GM18520 (cell line): ENCODE measurements at regions not wholly inside any gene's neighbourhood (a gene's known extent, or its start where the extent isn't known, plus 50 kb on each side); places are given as distances from the start of the nearest gene placed in this dataset.
"Not testable (repeated sequence)": the region's sequence is repeated elsewhere in the genome, so short reads cannot be mapped to it uniquely, and the experiment has no call there.

Experiments used
- ATAC-seq: cut with Tn5 transposase; IDR thresholded peaks from one replicate; pipeline ENCODE4 v1.9.1; 2021; ENCODE audit not compliant: unreplicated experiment

DNA sequence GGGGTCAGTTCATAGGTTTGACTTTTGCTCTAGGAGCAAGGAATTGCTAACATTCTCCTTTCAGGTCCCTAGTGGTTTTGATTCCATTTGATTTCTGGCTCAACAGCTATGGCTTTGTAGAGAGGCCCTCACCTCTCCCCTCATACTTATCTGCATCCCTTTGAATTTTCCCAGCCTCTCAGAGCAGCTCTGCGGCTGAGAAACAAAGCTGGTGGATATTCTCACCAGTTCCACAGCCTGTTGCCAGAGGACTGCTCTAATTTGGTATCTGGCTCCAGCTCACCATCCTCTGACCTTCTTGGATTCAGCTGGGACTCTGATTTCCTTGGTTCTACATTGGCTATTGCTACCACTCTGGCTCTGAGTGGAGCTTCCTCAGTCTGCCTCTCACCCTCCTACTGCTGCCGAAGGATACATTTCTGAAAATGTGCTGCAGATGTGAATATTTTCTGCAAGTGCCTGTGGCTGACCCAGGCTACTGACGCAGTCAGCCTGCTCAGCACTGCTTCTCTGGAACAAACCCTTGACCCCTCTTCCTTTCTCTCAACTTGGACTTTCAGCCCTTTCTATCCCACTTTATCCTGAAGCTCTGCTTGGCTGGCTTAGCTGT lies 110.9 kb upstream of the ENPEP start:
- ATAC-seq = no peak

DNA sequence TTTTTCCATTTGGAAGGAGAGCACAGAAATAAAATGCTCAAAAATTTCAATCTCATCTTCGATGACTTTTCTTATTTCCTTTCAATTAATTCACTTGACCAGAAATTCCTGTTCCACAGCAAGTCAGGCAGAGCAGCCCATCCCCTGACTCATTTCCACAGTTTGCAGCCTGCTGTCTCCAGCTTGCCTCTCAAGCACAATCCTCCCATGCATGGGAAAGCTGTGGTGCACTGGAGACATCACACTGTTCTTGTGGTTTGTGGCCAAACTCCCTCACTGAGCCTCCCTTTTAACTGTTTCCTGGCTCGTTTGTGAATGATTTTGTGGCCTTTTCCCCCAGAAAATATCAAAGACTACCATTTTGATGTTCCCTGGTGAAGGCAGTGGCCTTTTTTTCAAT lies 114.0 kb upstream of the ENPEP start:
- no peak for ATAC-seq

DNA sequence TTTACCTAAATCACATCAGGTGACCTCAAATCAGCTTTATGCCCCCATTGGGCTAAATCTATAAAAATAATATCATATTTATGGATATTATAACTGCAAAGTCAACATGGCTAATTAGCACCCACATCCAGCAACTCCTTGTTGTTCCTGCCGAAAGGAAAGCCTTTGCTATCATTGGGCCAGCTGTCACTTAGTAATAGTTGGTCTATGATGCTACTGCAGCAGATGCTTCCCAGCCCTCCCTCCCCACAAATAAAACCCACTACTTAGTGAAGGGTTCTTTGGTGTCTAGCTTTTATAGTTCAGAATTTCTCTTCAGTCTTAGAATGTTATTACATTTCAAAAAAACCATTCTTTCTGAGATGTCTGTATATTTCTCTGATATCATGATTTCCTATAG lies 116.9 kb upstream of the ENPEP start:
- ATAC-seq = no peak

DNA sequence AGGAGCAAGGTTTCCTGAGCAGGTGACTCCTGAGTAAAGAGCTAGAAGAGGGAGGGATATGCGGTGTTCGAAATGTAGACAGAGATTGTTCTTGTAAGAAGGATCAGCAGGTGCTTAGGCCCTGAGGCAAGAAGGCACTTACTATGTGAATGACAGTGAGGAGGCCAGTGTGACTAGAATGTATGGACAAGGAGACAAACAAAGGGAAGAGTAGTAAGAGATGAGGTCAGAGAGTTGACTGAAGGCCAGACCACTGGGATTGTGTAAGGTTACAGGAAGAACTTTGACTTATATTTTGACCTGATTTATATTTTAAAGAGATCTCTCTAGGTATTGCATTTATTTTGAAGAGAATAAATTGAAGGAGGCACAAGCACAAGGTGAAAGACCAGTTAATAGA lies 118.4 kb upstream of the ENPEP start:
- ATAC-seq = no peak

DNA sequence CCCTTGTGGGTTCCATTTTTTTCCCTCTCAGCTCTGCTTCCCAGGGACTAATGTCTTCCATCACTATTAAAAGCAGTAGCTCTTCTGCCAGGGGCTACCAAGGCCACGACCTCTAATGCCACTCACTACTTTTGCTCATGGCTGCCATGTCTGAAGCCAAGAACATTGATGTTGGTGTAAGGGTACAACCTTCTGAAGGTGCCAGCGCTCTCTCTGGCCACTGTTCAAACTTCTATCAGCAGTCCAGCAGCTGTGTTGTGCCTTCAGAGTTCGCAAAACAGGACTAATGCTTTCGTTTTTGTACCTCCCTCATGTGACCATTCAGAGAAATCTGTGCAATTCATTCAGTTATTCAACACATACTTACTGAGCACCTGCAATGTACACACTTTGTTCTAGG lies 121.5 kb upstream of the ENPEP start:
- ATAC-seq = no peak

DNA sequence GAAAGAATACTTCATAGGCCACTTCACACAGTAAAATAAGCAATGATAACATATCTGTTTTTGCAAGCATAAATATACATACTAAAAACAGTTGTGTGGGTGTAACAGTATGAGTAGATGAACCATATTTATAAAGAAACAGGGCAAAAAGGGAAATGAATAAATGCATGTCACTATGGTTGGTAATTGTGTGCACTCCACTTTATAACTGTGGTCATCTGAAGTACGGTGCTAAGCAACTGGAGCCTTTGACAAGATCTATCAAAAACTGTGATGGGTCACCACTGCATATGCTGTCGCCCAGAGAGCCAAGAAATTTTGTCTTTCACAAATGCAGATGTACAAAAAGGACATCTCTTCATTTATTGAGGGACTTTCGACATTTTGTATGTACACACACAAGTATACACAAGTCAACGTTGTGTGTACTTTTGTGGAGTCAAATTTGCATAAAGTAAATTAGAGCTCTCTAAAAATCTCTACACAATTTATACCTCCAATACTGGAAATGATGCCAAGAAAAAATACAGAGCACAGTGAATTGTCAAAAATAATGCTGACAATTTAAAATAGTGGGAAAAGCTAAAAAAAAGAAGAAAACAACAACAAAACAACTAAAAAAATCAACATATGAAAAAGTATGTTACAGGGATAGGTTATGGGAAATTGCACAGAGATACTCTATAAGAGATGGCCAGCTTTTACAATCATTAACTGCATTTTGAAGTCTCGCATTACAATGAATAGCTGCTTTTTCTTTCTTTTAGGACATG lies 123.1 kb upstream of the ENPEP start:
- ATAC-seq = no peak

DNA sequence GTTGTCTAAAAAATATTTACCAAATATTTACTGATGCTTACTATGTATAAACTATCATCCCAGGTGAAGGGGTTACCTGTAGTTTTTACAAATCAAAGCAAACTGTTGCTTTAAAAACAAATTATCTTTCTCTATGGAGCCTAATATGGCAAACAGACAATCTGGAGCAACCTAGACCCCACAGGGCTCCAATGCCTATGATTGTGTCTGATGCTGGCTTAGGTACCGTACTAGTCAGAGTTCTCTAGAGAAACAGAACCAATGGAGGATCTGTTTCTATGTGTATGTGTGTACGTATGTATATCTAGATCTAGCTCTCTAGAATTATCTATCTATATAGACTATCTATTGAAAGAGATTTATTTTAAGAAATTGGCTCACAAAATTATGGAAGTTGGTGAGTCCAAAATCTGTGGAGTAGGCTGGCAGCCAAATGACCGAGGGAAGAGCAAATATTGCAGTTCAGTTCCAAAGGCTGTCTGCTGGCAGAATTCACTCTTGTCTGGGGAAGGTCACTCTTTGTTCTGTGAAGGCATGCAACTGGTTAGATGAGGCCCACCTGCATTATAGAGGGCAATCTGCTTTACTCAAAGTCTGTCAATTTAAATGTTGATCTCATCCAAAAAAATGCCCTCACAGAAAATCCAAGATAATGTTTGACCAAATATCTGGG lies 127.1 kb upstream of the ENPEP start:
- no peak for ATAC-seq

DNA sequence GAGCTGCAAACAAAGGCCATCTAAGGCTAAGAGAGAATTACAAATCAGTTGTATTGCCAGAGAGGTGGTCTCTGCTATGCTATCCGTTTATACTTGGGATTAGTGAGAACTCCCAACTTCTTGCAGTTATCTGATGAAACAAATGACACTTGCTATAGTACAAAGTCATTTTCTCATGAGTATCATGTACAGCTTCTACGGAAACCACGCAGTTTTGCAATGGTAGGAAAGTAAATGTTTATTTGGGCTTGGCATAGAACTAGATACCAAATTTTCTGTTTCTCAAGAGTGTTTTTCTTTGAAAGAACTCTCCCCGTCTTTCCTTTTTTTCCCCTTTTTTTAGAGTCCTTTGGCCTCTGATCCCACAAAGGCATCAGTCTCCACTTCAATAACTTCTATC lies 128.2 kb upstream of the ENPEP start:
- no peak for ATAC-seq

DNA sequence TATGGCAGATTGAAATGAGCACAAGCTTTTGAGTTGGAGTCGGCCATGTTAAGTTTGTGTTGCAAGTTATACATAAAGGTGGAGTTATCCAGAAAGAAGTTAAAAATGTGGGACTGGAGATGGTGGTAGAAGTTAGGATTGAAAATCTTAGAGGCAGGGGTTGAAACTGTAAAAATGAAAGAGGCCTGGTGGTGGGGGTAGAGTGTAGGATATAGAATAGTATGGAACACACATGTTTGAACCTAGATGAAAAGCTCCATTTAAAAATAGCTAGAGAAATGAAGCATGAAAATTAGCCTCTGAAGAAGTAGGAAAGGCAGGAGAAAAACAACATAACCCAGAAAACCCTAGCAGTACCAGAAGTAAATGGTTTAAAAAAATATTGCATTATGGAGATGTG lies 131.8 kb upstream of the ENPEP start:
- no peak for ATAC-seq

DNA sequence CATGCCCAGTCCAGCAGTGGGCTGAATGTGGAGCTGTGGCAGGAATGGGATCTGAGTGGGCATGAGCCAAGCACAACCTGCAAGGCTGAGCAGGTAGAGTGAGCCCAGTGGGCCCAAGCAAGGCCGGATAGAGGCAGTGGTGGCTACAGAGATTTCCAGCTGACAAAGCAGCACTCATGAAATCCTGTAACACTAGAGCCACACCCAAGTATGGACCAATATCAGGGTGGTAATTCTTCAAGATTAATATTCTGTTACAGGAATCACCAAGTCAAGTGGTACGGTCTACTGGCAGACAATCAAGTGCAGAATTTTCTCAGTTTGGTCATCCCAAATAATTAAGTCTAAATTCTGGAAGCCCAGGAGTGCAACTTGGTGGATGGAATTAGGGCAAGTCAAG lies 132.4 kb upstream of the ENPEP start:
- no peak for ATAC-seq

DNA sequence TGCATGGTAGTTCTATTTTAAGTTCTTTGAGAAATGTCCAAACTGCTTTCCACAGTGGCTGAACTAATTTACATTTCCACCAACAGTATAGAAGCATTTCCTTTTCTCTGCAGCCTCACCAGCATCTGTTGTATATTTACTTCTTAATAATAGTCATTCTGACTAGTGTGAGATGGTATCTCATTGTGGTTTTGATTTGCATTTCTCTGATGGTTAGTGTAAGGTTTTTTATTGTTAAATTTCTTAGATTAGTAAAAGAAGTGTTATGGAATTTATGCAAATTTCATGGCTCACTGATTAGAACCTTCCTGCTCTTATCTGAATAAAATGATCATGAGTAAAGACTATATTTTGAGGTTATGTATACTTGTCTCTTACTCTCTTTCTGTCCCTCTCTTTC lies 134.8 kb upstream of the ENPEP start:
- peak; percentile 74 for ATAC-seq

DNA sequence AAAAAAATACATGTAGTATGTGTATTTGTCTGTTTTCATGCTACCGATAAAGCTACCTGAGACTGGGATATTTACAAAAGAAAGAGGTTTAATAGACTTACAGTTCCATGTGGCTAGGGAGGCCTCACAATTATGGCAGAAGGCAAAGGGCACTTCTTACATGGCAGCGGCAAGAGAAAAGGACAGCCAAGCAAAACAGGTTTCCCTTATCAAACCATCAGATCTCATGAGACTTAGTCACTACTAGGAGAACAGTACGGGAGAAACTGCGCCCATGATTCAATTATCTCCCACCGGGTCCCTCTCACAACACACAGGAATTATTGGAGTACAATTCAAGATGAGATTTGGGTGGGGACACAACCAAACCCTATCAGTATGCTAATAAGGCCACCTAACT lies 137.0 kb upstream of the ELOVL6 start:
- ATAC-seq = no peak

DNA sequence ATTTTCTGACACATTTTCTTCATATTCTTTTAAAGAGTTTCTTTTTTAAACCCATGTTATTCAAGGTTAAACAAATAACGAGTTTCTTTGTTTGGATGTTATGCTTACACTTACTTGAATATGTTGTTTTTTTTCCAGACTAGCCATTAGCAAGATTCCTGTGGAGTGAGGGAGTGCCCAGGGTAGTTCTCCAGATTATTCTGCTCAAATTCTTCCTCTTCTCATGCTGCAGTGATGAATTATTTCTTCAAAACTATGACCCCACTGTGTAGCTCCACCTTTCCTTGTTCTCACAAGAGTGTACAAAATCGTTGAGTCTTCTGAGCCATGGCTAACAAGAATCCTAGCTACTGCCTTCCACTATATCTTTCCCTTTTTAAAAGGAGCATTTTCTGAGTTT lies 134.1 kb upstream of the ELOVL6 start:
- no peak for ATAC-seq

DNA sequence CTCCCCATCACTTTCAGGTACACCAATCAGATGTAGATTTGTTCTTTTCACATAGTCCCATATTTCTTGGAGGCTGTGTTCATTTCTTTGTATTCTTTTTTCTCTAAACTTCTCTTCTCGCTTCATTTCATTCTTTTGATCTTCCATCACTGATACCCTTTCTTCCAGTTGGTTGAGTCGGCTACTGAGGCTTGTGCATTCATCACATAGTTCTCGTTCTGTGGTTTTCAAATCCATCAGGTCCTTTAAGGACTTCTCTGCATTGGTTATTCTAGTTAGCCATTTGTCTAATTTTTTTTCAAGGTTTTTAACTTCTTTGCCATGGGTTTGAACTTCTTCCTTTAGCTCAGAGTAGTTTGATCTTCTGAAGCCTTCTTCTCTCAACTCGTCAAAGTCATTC lies 128.0 kb upstream of the ELOVL6 start:
- ATAC-seq = not testable (repeated sequence)

DNA sequence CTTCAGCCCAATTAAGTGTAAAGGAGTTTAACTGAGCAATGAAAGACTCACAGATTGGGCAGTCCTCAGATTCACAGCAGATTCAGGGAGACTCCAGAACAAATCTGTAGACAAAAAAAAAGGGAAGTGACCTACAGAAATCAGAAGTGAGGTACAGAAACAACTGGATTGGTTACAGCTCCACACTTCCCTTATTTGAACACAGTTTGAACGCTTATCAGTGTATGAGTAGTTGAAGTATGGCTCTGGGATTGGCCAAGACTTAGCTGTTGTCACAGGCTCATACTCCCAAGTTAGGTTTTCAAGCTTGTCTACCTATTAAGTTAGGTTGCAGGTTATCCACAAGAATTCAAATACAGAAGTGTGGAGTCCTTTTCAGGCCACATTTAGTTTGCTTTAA lies 112.4 kb upstream of the ELOVL6 start:
- peak; percentile 65 for ATAC-seq

DNA sequence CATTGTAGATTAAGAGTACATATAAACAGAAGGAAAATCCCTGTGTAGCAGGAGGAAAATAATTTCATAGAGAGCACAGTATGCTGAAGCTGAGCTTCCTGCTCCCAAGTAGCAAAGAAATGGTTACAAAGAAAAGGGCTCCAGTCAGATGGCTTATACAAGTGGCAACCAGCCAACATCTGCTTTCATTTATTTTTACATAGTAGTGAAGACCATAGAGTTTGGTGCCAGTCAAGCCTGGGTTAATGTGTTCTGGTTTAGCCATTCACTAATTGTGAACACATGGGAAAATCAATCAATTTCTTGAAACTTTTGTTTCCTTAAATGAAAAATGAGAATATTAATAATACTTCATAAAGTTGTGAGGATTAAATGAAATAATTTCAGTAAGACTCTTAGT lies 111.3 kb upstream of the ELOVL6 start:
- ATAC-seq = no peak

DNA sequence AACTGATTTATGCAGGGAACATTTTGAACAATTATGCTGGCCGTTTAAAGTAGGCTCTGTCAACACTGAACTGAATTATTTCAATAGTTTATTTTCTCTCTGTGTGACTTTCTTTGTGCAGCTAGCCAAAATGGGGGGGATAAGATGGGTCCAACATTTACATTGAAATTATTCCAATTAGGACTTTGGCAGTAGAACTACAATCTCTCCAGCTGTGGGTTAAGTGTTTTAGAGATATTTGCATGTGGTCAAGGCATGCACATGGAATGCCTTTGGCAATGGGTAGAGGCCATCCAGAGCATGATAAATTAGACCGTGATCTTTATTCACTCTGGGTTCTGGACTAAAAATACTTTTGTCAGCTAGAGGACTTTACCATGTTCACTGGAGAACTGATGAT lies 107.9 kb upstream of the ELOVL6 start:
- ATAC-seq = no peak

DNA sequence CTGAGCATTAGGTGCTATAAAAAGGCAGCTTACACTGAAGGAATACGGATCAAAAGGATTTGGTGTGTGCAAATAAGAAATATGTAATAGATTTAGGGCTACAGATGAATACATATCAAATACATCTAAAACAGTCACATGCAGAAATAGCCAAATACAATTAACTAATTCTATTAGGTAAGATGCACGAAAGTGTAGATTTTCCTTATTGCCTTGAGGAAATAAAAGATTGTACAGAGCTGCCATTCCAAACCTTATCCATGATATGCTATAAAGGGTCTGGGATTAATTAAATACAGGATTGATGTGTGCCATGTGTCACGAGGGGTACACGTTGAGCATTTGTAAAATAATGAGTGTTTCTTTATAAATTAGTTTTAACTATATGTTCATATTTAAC lies 107.0 kb upstream of the ELOVL6 start:
- no peak for ATAC-seq

DNA sequence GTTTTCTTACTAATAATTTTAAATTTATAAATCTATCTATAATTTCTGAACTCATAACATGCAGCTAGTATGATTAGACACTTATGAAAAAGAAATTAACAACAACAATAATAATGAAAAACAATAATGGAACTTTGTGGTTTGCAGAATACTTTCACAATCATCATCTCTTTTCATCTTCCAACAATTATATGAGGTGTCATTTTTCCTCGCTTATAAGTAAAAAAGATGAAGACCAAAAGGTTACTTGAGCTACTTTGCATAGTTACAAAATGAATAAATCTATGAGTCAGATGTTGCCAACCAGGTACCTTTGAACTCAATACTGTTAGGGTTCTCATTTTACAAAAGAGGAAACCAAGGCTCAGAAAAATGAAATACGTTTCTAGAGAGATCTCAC lies 98.5 kb upstream of the ELOVL6 start:
- peak; percentile 95 for ATAC-seq

DNA sequence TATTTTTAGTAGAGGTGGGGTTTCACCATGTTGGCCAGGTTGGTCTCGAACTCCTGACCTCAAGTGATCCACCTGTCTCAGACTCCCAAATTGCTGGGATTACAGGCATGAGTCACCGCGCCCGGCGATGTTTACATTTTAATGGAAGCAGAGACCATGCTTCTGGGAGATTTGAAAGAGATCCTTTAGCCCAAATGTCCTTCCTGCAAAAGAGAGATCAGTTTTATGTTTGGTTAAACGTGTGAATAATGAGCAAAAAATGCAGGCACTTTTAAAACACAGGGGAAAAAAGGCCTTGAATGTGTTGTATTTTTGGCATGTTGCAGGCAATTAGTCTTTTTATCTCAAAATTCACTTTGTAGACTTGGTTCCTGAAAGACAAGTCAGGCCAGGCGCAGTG lies 95.8 kb upstream of the ELOVL6 start:
- no peak for ATAC-seq

DNA sequence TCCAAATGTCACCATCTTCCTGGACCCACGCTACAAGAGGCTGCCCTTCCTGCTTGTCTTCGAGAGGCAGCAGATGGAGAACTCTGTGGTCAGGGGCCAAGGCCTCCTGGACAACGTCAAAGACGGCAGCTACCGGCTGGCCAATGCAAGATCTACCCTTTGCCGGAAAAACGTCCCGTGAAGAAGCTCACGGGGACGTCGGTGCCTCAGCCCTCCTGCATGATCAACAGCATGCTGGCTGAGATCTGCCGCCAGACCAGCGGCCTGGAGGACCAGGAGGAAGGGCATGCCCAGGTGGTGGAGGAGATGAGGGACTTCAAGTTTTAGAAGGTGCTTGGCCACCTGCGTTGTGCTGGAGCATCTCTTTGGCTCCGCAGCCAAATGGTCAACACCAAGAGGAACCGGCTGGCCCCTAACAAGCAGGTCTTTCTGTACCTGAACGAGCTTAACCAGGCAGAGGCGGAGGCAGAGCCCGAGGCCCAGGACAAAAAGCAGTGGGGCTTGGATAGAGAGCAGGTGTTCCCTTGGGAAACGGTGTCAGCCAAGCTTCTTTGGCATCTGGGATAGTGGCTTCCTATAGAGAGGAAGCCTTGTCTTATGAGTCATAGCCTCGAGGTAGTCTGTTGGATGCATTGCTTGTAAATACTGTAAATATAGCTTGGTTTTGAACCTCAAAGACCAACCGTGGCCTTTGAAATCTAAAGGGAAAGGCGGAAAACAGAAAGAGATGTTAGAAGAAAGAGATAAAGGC lies 94.8 kb upstream of the ELOVL6 start:
- no peak for ATAC-seq

DNA sequence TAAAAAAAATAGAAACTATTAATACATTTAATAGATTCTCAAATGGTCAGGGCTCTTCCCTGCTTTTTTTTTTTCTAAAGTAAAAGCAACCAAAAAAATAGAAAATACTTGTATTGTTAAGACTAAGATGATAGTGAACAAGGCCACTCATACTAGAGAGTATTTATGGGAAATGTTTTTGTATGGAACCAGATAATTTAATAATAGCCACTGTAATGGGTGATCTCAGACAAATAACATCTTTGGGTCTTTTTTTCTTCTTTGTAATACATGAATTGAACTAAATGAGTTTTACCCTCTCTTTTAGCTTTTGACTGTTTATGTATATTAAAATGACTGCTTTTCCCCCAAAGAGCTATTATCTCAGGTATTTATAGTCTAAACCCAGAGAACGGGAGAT lies 92.1 kb upstream of the ELOVL6 start:
- no peak for ATAC-seq
